HFFc6 (cell line): ENCODE measurements at regions not wholly inside any gene's neighbourhood (a gene's known extent, or its start where the extent isn't known, plus 50 kb on each side); places are given as distances from the start of the nearest gene placed in this dataset.

ENCODE experiments used
- DNase-seq: peaks from one replicate; pipeline ENCODE4 v3.0.0-alpha.2; 2018
- H3K27ac Mint-ChIP-seq: 2 replicates; pipeline ENCODE4 v1.8.0; 2020; ENCODE audit warnings: mild to moderate bottlenecking, mixed read lengths
- H3K27me3 Mint-ChIP-seq: 2 replicates; pipeline ENCODE4 v1.8.0; 2021; ENCODE audit warnings: mild to moderate bottlenecking, moderate library complexity, mixed read lengths; ENCODE audit not compliant: insufficient read depth
- H3K36me3 Mint-ChIP-seq: 2 replicates; pipeline ENCODE4 v1.8.0; 2021; ENCODE audit warnings: low read depth, mixed read lengths
- H3K4me1 Mint-ChIP-seq: 2 replicates; pipeline ENCODE4 v1.8.0; 2020; ENCODE audit warnings: low read depth, mixed read lengths
- H3K4me3 Mint-ChIP-seq: 2 replicates; pipeline ENCODE4 v1.8.0; 2020; ENCODE audit warnings: mild to moderate bottlenecking, moderate library complexity, mixed read lengths
- H3K9me3 Mint-ChIP-seq: 2 replicates; pipeline ENCODE4 v1.8.0; 2020; ENCODE audit warnings: mild to moderate bottlenecking, mixed read lengths
- TF ChIP-seq, protein P1 (sequence below): fragments of 200-600 bp; sonication (generic); IDR thresholded peaks from 2 replicates; pipeline ENCODE4 v1.5.0; 2021; ENCODE audit warnings: antibody characterized with exemption, mild to moderate bottlenecking

- TF ChIP-seq, protein P1, sequence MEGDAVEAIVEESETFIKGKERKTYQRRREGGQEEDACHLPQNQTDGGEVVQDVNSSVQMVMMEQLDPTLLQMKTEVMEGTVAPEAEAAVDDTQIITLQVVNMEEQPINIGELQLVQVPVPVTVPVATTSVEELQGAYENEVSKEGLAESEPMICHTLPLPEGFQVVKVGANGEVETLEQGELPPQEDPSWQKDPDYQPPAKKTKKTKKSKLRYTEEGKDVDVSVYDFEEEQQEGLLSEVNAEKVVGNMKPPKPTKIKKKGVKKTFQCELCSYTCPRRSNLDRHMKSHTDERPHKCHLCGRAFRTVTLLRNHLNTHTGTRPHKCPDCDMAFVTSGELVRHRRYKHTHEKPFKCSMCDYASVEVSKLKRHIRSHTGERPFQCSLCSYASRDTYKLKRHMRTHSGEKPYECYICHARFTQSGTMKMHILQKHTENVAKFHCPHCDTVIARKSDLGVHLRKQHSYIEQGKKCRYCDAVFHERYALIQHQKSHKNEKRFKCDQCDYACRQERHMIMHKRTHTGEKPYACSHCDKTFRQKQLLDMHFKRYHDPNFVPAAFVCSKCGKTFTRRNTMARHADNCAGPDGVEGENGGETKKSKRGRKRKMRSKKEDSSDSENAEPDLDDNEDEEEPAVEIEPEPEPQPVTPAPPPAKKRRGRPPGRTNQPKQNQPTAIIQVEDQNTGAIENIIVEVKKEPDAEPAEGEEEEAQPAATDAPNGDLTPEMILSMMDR = no peak
- H3K36me3 Mint-ChIP-seq = peaks cover 6% of the 10 kb centered on the region; the same call in 1 of the 2 replicates
- no peak overlapping the region for H3K4me3 Mint-ChIP-seq
- H3K27me3 Mint-ChIP-seq = no peaks in the 10 kb centered on the region
- H3K4me1 Mint-ChIP-seq = no peaks in the 10 kb centered on the region
- no peak overlapping the region for H3K27ac Mint-ChIP-seq
- peaks cover 25% of the 10 kb centered on the region for H3K9me3 Mint-ChIP-seq
- DNase-seq = no peak
These were observed 102.0 kb upstream of the FSTL5 start for GRCh38 chr4:162265802-162266201.

GRCh38 chr4:162245051-162245450 is 81.3 kb upstream of the FSTL5 start:
- no peak overlapping the region for H3K4me3 Mint-ChIP-seq
- TF ChIP-seq, protein P1 = no peak
- DNase-seq = no peak
- no peaks in the 10 kb centered on the region for H3K4me1 Mint-ChIP-seq
- no peak overlapping the region for H3K27ac Mint-ChIP-seq
- H3K9me3 Mint-ChIP-seq = peaks cover 22% of the 10 kb centered on the region
- H3K27me3 Mint-ChIP-seq = no peaks in the 10 kb centered on the region
- H3K36me3 Mint-ChIP-seq = no peaks in the 10 kb centered on the region

GRCh38 chr4:162241857-162242256 is 78.1 kb upstream of the FSTL5 start:
- Mint-ChIP-seq H3K27ac (no peak overlapping the region), H3K9me3 (peaks cover 27% of the 10 kb centered on the region), H3K36me3 (no peaks in the 10 kb centered on the region), H3K27me3 (no peaks in the 10 kb centered on the region), H3K4me1 (no peaks in the 10 kb centered on the region), H3K4me3 (no peak overlapping the region)
- TF ChIP-seq, protein P1 = no peak
- no peak for DNase-seq

GRCh38 chr4:162239992-162240769 is 76.4 kb upstream of the FSTL5 start:
- Mint-ChIP-seq H3K27me3 (no peaks in the 10 kb centered on the region), H3K36me3 (no peaks in the 10 kb centered on the region), H3K9me3 (peaks cover 28% of the 10 kb centered on the region), H3K27ac (no peak overlapping the region), H3K4me1 (no peaks in the 10 kb centered on the region), H3K4me3 (no peak overlapping the region)
- no peak for DNase-seq
- TF ChIP-seq, protein P1 = no peak

DNA sequence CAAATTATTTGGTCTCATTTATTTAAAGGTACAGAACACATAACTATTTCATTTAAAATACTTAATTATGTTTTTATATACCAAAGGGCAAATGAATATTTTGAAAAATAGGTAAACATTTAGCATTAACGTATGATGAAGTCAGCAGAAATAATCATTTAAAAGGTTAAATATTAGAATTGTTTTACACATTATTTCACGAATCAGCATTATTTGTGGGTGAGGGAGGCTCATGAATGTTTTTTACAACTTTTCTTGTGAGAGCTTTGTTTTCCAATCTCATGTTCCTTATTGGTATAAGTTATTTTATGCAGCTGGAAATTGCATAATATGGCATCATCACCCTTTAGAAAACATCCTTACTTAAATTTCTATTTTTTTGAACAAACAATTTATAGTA is 73.9 kb upstream of the FSTL5 start:
- no peak for DNase-seq
- Mint-ChIP-seq H3K9me3 (peaks cover 32% of the 10 kb centered on the region), H3K27me3 (no peaks in the 10 kb centered on the region), H3K4me3 (no peak overlapping the region), H3K27ac (no peak overlapping the region), H3K36me3 (no peaks in the 10 kb centered on the region), H3K4me1 (no peaks in the 10 kb centered on the region)
- TF ChIP-seq, protein P1 = no peak
